ENCODE measurements at regions not wholly inside any gene's neighbourhood (a gene's known extent, or its start where the extent isn't known, plus 50 kb on each side); places are given as distances from the start of the nearest gene placed in this dataset.
A peak's percentile ranks its signal among the peaks of the same experiment; 100 is the strongest.

DNA sequence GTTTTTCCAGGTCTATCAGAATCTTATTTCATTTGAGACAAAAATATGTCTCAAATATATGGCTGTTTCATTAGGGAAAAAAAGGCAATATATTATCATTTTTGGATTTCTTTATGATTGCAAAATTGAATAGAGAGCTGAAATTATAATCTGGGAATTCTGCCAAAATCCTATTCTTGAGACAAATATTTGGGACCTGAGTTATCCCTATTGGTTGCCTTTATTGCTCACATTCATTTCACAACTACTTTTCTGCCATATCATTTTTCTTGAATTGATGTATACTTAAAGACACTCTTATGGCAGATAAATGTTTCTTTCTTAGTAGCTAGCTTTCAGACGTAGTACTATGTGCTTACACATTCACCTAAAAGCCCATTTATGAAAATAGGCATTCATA lies 241.6 kb upstream of the NOVA1 start:
- BruUV-seq (replicated peaks), result no TSS peak
- DNase-seq (ENCODE audit: low spot score), result no peak
- TF ChIP-seq EZH2 (IDR thresholded peaks at IDR 0.05; ENCODE audit: borderline replicate concordance, low read depth, low read length, poor library complexity, severe bottlenecking), result no peak
- TF ChIP-seq, protein P1, sequence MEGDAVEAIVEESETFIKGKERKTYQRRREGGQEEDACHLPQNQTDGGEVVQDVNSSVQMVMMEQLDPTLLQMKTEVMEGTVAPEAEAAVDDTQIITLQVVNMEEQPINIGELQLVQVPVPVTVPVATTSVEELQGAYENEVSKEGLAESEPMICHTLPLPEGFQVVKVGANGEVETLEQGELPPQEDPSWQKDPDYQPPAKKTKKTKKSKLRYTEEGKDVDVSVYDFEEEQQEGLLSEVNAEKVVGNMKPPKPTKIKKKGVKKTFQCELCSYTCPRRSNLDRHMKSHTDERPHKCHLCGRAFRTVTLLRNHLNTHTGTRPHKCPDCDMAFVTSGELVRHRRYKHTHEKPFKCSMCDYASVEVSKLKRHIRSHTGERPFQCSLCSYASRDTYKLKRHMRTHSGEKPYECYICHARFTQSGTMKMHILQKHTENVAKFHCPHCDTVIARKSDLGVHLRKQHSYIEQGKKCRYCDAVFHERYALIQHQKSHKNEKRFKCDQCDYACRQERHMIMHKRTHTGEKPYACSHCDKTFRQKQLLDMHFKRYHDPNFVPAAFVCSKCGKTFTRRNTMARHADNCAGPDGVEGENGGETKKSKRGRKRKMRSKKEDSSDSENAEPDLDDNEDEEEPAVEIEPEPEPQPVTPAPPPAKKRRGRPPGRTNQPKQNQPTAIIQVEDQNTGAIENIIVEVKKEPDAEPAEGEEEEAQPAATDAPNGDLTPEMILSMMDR (conservative IDR thresholded peaks at IDR 0.05; ENCODE audit: low read depth, low read length), result no peak
- Histone ChIP-seq H3K36me3 (ENCODE audit: insufficient read depth, low read length, poor library complexity, severe bottlenecking) (no peaks in the 10 kb centered on the region), H3K27me3 (replicated peaks; ENCODE audit: insufficient read depth, low read depth, low read length, poor library complexity) (no peaks in the 10 kb centered on the region), H3K27ac (ENCODE audit: low read depth, low read length, poor library complexity, severe bottlenecking) (no peak overlapping the region), H3K4me1 (ENCODE audit: insufficient read depth, low read length, poor library complexity, severe bottlenecking) (no peaks in the 10 kb centered on the region), H3K4me3 (ENCODE audit: low read depth, low read length, poor library complexity, severe bottlenecking) (no peak overlapping the region), H3K9me3 (ENCODE audit: low read depth, low read length, poor library complexity, severe bottlenecking) (no peaks in the 10 kb centered on the region)
- intact Hi-C loops (cut with micrococcal nuclease; ENCODE audit: unreplicated experiment), result no loop called here
- ChIA-PET POLR2A (ENCODE audit: low non-redundant PET) (no interaction called here), CTCF (no interaction called here)

DNA sequence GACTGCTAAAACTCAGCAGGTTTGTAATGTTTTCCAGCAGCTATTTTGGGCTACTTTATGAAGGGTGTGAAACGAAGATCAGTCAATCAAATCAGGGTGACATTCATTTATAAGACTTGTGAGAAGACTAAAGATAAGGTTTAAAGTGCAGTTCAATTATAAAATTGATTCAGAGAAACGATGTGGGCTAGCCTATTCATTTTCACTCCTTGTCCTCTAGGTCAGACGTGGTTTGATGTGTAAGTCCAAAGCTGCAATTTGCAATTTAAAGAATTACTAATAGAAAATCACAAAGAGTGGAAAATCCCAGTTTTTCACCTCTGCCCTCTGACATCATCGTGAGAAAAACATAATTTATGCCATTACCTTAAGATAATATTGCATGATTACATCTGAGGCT lies 243.5 kb upstream of the NOVA1 start:
- POLR2A ChIA-PET (ENCODE audit: low non-redundant PET), result no interaction called here

DNA sequence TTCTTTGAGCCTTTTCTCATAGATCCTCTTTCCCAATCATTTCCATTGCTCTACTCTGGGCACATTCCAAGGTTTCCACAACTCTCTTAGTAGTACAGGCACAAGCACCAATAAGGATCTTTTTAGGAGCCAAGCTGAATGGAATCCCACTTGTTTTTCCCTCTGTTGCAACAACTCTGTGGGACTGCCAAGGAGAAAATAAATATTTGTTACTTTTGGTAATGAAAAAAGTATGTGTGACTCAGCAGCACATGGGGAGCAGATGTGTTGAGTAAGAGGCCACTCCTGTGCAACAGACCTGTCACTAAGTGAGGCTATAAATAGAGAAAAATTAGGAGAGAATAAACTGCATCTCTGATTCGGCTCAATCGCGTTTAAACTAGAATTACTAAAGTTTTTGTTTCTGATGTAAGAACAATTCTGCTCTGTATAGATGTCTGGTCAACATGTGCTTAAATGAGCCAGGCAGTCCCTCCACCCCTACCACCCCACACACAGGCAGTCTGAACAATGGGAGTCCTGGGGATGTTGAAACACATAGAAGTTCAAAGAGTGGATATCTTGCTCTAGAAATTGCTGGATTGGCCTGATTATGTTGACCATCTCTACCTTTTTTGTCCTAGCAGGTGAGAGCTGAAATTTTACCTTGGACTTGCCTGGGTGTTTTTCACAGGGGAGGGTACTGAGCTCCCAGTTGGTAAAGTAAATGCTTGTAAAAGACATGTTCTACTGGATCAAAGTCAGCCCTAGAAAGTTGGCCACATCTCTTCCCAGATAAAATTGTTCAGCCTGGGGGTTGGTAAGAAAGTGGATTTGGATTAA lies 244.3 kb upstream of the NOVA1 start:
- ChIA-PET CTCF (no interaction called here), POLR2A (ENCODE audit: low non-redundant PET) (no interaction called here)
- intact Hi-C loops (cut with micrococcal nuclease; ENCODE audit: unreplicated experiment), result no loop called here
- Histone ChIP-seq H3K27me3 (replicated peaks; ENCODE audit: insufficient read depth, low read depth, low read length, poor library complexity) (no peaks in the 10 kb centered on the region), H3K27ac (ENCODE audit: low read depth, low read length, poor library complexity, severe bottlenecking) (no peak overlapping the region), H3K4me1 (ENCODE audit: insufficient read depth, low read length, poor library complexity, severe bottlenecking) (no peaks in the 10 kb centered on the region), H3K36me3 (ENCODE audit: insufficient read depth, low read length, poor library complexity, severe bottlenecking) (no peaks in the 10 kb centered on the region), H3K4me3 (ENCODE audit: low read depth, low read length, poor library complexity, severe bottlenecking) (no peak overlapping the region), H3K9me3 (ENCODE audit: low read depth, low read length, poor library complexity, severe bottlenecking) (no peaks in the 10 kb centered on the region)
- TF ChIP-seq EZH2 (IDR thresholded peaks at IDR 0.05; ENCODE audit: borderline replicate concordance, low read depth, low read length, poor library complexity, severe bottlenecking), result no peak
- TF ChIP-seq, protein P1 (conservative IDR thresholded peaks at IDR 0.05; ENCODE audit: low read depth, low read length), result no peak
- no TSS peak for BruUV-seq (replicated peaks)
- DNase-seq (ENCODE audit: low spot score), result peak; percentile 42

More for the DNA sequence above, 243.5 kb upstream of the NOVA1 start:
- H3K27me3 ChIP-seq (replicated peaks; ENCODE audit: insufficient read depth, low read depth, low read length, poor library complexity), result no peaks in the 10 kb centered on the region
- intact Hi-C loops (cut with micrococcal nuclease; ENCODE audit: unreplicated experiment), result no loop called here
- no peak overlapping the region for H3K4me3 ChIP-seq (ENCODE audit: low read depth, low read length, poor library complexity, severe bottlenecking)
- DNase-seq (ENCODE audit: low spot score), result no peak
- TF ChIP-seq, protein P1 (conservative IDR thresholded peaks at IDR 0.05; ENCODE audit: low read depth, low read length), result no peak
- no peak for TF ChIP-seq EZH2 (IDR thresholded peaks at IDR 0.05; ENCODE audit: borderline replicate concordance, low read depth, low read length, poor library complexity, severe bottlenecking)
- H3K4me1 ChIP-seq (ENCODE audit: insufficient read depth, low read length, poor library complexity, severe bottlenecking), result no peaks in the 10 kb centered on the region
- BruUV-seq (replicated peaks), result no TSS peak
- CTCF ChIA-PET, result no interaction called here
- no peak overlapping the region for H3K27ac ChIP-seq (ENCODE audit: low read depth, low read length, poor library complexity, severe bottlenecking)
- no peaks in the 10 kb centered on the region for H3K36me3 ChIP-seq (ENCODE audit: insufficient read depth, low read length, poor library complexity, severe bottlenecking)
- no peaks in the 10 kb centered on the region for H3K9me3 ChIP-seq (ENCODE audit: low read depth, low read length, poor library complexity, severe bottlenecking)

Measured in A673 (cell line).